Suprapubic skin (tissue), 4 donors: ENCODE measurements at regions not wholly inside any gene's neighbourhood (a gene's known extent, or its start where the extent isn't known, plus 50 kb on each side); places are given as distances from the start of the nearest gene placed in this dataset.
"Not testable (repeated sequence)": the region's sequence is repeated elsewhere in the genome, so short reads cannot be mapped to it uniquely, and the experiment has no call there.

Experiments used
- DNase-seq, 2 donors: peaks; one replicate each; pipeline ENCODE4 v3.0.0-alpha.2; 2019; ENCODE audit warnings: low spot score in 2 of 2
- H3K27ac ChIP-seq: fragments of 200-600 bp; sonication (generic); one replicate; pipeline ENCODE4 v1.5.1; 2019
- H3K27me3 ChIP-seq: fragments of 200-600 bp; sonication (generic); one replicate; pipeline ENCODE4 v1.5.1; 2019
- H3K36me3 ChIP-seq: fragments of 200-600 bp; sonication (generic); one replicate; pipeline ENCODE4 v1.5.1; 2019
- H3K4me1 ChIP-seq: fragments of 200-600 bp; sonication (generic); one replicate; pipeline ENCODE4 v1.5.1; 2019
- H3K4me3 ChIP-seq: fragments of 200-600 bp; sonication (generic); one replicate; pipeline ENCODE4 v1.5.1; 2019; ENCODE audit warnings: mild to moderate bottlenecking
- H3K9me3 ChIP-seq: fragments of 200-600 bp; sonication (generic); one replicate; pipeline ENCODE4 v1.5.1; 2019
- EP300 ChIP-seq: sonication (generic); formaldehyde crosslinking; IDR thresholded peaks from one replicate; pipeline ENCODE4 v1.6.1; 2017; ENCODE audit warnings: antibody characterized with exemption
- POLR2A ChIP-seq, 2 donors: fragments of 450-650 bp; IDR thresholded peaks; one replicate each; pipeline ENCODE4 v1.6.1; 2017; ENCODE audit warnings: antibody characterized with exemption in 2 of 2, mild to moderate bottlenecking in 2 of 2, moderate library complexity in 2 of 2
- POLR2AphosphoS5 ChIP-seq, 3 donors: sonication (generic); formaldehyde crosslinking; IDR thresholded peaks; one replicate each; pipeline ENCODE4 v1.6.1; 2017; ENCODE audit warnings: antibody characterized with exemption in 3 of 3
- WGBS: methylation state at CpG from one replicate; pipeline ENCODE4 v1.1.5; 2018; 5-methylcytosine and 5-hydroxymethylcytosine counted together
- TF ChIP-seq, protein P1 (sequence below), 2 donors: fragments of 200-600 bp in 1 of 2; fragments of 450-650 bp in 1 of 2; sonication (generic) in 1 of 2; IDR thresholded peaks; one replicate each; pipeline ENCODE4 v1.5.1; 2016 to 2019; ENCODE audit warnings: antibody characterized with exemption in 2 of 2, mild to moderate bottlenecking in 1 of 2, moderate library complexity in 1 of 2

GRCh38 chr10:130261766-130262165 is 125.6 kb downstream of the GLRX3 start:
- H3K4me3 ChIP-seq = no peak overlapping the region
- DNase-seq = no peak
- no peaks in the 10 kb centered on the region for H3K27me3 ChIP-seq
- TF ChIP-seq, protein P1, sequence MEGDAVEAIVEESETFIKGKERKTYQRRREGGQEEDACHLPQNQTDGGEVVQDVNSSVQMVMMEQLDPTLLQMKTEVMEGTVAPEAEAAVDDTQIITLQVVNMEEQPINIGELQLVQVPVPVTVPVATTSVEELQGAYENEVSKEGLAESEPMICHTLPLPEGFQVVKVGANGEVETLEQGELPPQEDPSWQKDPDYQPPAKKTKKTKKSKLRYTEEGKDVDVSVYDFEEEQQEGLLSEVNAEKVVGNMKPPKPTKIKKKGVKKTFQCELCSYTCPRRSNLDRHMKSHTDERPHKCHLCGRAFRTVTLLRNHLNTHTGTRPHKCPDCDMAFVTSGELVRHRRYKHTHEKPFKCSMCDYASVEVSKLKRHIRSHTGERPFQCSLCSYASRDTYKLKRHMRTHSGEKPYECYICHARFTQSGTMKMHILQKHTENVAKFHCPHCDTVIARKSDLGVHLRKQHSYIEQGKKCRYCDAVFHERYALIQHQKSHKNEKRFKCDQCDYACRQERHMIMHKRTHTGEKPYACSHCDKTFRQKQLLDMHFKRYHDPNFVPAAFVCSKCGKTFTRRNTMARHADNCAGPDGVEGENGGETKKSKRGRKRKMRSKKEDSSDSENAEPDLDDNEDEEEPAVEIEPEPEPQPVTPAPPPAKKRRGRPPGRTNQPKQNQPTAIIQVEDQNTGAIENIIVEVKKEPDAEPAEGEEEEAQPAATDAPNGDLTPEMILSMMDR (IDR thresholded peaks at IDR 0.05) = no peak
- TF ChIP-seq EP300 (no peak), POLR2AphosphoS5 (IDR thresholded peaks at IDR 0.05) (no peak), POLR2A (IDR thresholded peaks at IDR 0.05) (no peak)
- no peak overlapping the region for H3K27ac ChIP-seq
- 96% methylated on average over 11 of the region's 11 CpGs for WGBS
- H3K36me3 ChIP-seq = no peaks in the 10 kb centered on the region
- no peaks in the 10 kb centered on the region for H3K4me1 ChIP-seq
- peaks cover 14% of the 10 kb centered on the region for H3K9me3 ChIP-seq

- Histone ChIP-seq H3K4me3 (no peak overlapping the region), H3K9me3 (peaks cover 14% of the 10 kb centered on the region), H3K4me1 (no peaks in the 10 kb centered on the region), H3K36me3 (no peaks in the 10 kb centered on the region), H3K27ac (no peak overlapping the region), H3K27me3 (no peaks in the 10 kb centered on the region)
- DNase-seq = no peak
- no peak for TF ChIP-seq POLR2AphosphoS5 (IDR thresholded peaks at IDR 0.05)
- TF ChIP-seq, protein P1 (IDR thresholded peaks at IDR 0.05) = no peak
- no peak for TF ChIP-seq EP300
- TF ChIP-seq POLR2A (IDR thresholded peaks at IDR 0.05) = no peak
- WGBS = 57% methylated on average over 12 of the region's 12 CpGs
Observed at GRCh38 chr10:130263289-130263688, 127.1 kb downstream of the GLRX3 start.

DNA sequence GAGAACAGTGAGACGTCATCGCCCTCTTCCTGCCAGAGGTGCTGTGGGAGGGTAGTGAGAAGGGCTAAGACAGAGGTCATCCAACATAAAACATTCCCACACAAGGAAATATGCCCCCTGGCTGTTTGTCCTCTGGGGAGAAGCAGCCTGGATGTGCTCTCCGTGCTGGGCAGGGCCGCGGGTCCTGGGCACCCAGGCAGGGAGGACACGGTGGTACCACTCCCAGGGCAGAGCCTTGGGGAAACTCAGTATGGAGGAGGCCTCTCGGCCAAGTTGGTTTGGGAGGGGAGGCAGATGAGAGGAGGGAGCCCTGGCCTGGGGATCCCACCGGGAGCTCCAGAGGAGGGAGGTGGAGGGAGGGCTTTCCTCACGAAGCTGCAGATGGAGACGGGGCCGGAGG is 129.4 kb downstream of the GLRX3 start:
- H3K27ac ChIP-seq = no peak overlapping the region
- H3K4me3 ChIP-seq = no peak overlapping the region
- no peaks in the 10 kb centered on the region for H3K27me3 ChIP-seq
- no peak for DNase-seq
- H3K4me1 ChIP-seq = no peaks in the 10 kb centered on the region
- H3K36me3 ChIP-seq = no peaks in the 10 kb centered on the region
- 90% methylated on average over 11 of the region's 11 CpGs for WGBS
- peaks cover 14% of the 10 kb centered on the region for H3K9me3 ChIP-seq
- TF ChIP-seq POLR2AphosphoS5 (IDR thresholded peaks at IDR 0.05) = no peak

- no peak overlapping the region for H3K4me3 ChIP-seq
- DNase-seq = no peak
- no peaks in the 10 kb centered on the region for H3K4me1 ChIP-seq
- TF ChIP-seq POLR2AphosphoS5 (IDR thresholded peaks at IDR 0.05) (no peak), POLR2A (IDR thresholded peaks at IDR 0.05) (no peak), EP300 (no peak)
- TF ChIP-seq, protein P1 (IDR thresholded peaks at IDR 0.05) = no peak
- H3K9me3 ChIP-seq = peaks cover 52% of the 10 kb centered on the region
- no peak overlapping the region for H3K27ac ChIP-seq
- no peaks in the 10 kb centered on the region for H3K27me3 ChIP-seq
- 85% methylated on average over 7 of the region's 7 CpGs for WGBS
- H3K36me3 ChIP-seq = no peaks in the 10 kb centered on the region
Observed at GRCh38 chr10:130282492-130283218, 146.5 kb downstream of the GLRX3 start.

DNA sequence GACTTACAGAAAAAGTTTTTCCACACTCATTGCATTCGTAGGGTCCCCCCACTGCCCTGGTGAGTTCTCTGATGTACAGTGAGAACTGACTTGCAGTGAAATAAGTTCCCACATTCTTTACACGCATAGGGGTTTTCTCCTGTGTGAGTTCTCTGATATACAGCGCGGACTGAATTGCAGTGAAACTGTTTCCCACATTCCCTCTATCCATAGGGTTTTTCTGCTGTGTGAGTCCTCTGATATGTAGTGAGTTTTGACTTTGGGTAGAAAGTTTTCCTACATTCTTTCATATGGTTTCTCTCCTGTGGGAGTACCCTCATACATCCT is 147.0 kb downstream of the GLRX3 start:
- WGBS = 88% methylated on average over 4 of the region's 4 CpGs
- Histone ChIP-seq H3K4me1 (no peaks in the 10 kb centered on the region), H3K27ac (no peak overlapping the region), H3K27me3 (no peaks in the 10 kb centered on the region), H3K9me3 (peaks cover 52% of the 10 kb centered on the region), H3K36me3 (no peaks in the 10 kb centered on the region), H3K4me3 (no peak overlapping the region)
- no peak for DNase-seq
- TF ChIP-seq POLR2AphosphoS5 (IDR thresholded peaks at IDR 0.05) (no peak), POLR2A (IDR thresholded peaks at IDR 0.05) (no peak), EP300 (no peak)
- TF ChIP-seq, protein P1 (IDR thresholded peaks at IDR 0.05) = no peak

GRCh38 chr10:130295761-130296160 is 159.6 kb downstream of the GLRX3 start:
- peaks cover 48% of the 10 kb centered on the region for H3K9me3 ChIP-seq
- 72% methylated on average over 3 of the region's 3 CpGs for WGBS
- H3K4me1 ChIP-seq, H3K4me3 ChIP-seq, DNase-seq, H3K27ac ChIP-seq, H3K27me3 ChIP-seq, H3K36me3 ChIP-seq: not testable (repeated sequence)
